DND-41 (cell line): ENCODE measurements at regions not wholly inside any gene's neighbourhood (a gene's known extent, or its start where the extent isn't known, plus 50 kb on each side); places are given as distances from the start of the nearest gene placed in this dataset.
A peak's percentile ranks its signal among the peaks of the same experiment; 100 is the strongest.

ENCODE experiments used
- ATAC-seq: fragments of 200-7000 bp; cut with Tn5 transposase; 3 replicates; pipeline ENCODE4 v1.9.1; 2021; ENCODE audit warnings: low read depth; ENCODE audit not compliant: insufficient read depth
- DNase-seq: peaks from one replicate; pipeline ENCODE4 v3.0.0-alpha.2; 2020
- H2AFZ ChIP-seq: 2 replicates; pipeline ENCODE4 v1.6.0; 2012; ENCODE audit warnings: low read depth, low read length
- H3K27ac ChIP-seq: 2 replicates; pipeline ENCODE4 v1.5.1; 2012; ENCODE audit warnings: low read length, inconsistent platforms
- H3K27me3 ChIP-seq: fragments of 200-600 bp; sonication (generic); 2 replicates; pipeline ENCODE4 v1.6.0; 2012; ENCODE audit warnings: low read length, mild to moderate bottlenecking, inconsistent platforms; ENCODE audit not compliant: insufficient read depth, poor library complexity
- H3K36me3 ChIP-seq: 2 replicates; pipeline ENCODE4 v1.5.1; 2012; ENCODE audit warnings: low read length, inconsistent platforms; ENCODE audit not compliant: insufficient read depth
- H3K4me1 ChIP-seq: 2 replicates; pipeline ENCODE4 v1.5.1; 2012; ENCODE audit warnings: mild to moderate bottlenecking, low read length; ENCODE audit not compliant: insufficient read depth
- H3K4me2 ChIP-seq: 2 replicates; pipeline ENCODE4 v1.6.0; 2012; ENCODE audit warnings: mild to moderate bottlenecking, moderate library complexity, low read length, inconsistent platforms; ENCODE audit not compliant: insufficient read depth
- H3K4me3 ChIP-seq, 2 experiments: fragments of 200-600 bp in 1 of 2; shearing (Covaris generic) in 1 of 2; 2 replicates each; pipeline ENCODE4 v1.5.1; 2012 to 2016; ENCODE audit warnings: inconsistent platforms in 2 of 2, low read length in 2 of 2, mild to moderate bottlenecking in 2 of 2, low read depth in 1 of 2, moderate library complexity in 1 of 2
- H3K79me2 ChIP-seq: 2 replicates; pipeline ENCODE4 v1.6.0; 2012; ENCODE audit warnings: low read length, inconsistent platforms; ENCODE audit not compliant: insufficient read depth
- H3K9ac ChIP-seq: 2 replicates; pipeline ENCODE4 v1.6.0; 2012; ENCODE audit warnings: low read depth, mild to moderate bottlenecking, inconsistent platforms, low read length, moderate library complexity
- H3K9me3 ChIP-seq: 2 replicates; pipeline ENCODE4 v1.5.1; 2012; ENCODE audit warnings: low read length, moderate library complexity, mild to moderate bottlenecking, inconsistent platforms; ENCODE audit not compliant: insufficient read depth, severe bottlenecking
- H4K20me1 ChIP-seq: 2 replicates; pipeline ENCODE4 v1.6.0; 2012; ENCODE audit warnings: low read length; ENCODE audit not compliant: insufficient read depth
- EZH2 ChIP-seq: IDR thresholded peaks from 3 replicates; pipeline ENCODE4 v1.6.1; 2012; ENCODE audit warnings: borderline replicate concordance, low read depth, mild to moderate bottlenecking, moderate library complexity, low read length, inconsistent platforms; ENCODE audit not compliant: severe bottlenecking
- TF ChIP-seq, protein P1 (sequence below): IDR thresholded peaks from 2 replicates; pipeline ENCODE4 v1.5.1; 2012; ENCODE audit warnings: borderline replicate concordance, low read length, moderate library complexity, mild to moderate bottlenecking; ENCODE audit not compliant: poor library complexity, severe bottlenecking; ENCODE audit errors: extremely low read depth

DNA sequence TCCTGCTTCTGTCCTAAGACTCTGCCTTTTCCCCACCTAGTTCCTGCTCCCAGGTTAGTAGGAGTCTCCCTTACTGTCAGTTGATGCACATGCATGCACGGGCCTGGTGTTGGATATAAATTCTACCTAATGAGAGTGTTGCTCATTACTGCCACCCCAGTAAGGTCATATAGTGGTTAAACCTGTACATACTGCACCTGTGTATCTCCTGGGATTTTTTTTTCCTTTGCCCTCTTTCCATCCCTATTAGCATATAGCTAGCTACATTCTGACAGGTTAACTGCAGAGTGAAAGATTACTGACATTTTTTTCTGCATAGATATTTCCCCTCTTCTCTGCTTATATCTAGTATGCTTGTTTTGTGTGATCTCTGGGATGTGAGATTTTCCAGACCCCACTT, 201.5 kb upstream of the PIRT start:
- Histone ChIP-seq H3K4me2 (no peak overlapping the region), H4K20me1 (no peaks in the 10 kb centered on the region)

DNA sequence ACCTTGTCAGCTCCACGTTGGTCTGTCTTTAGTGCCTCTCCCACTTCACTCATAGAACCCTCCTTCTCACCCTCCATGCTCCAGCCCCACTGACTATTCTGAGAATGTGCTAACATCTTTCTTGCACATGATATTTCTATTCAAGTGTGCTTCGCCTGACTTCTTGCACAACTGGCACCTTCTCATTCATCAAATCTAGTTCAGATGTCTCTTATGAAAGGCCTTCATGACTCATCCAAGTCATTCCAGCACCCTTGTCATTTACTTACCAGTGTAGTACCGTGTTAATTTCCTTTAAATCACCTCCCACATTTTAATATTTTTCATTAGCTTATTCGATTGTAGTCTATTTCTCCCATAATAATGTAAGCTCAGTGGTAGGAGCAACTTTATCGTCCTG, 197.8 kb upstream of the PIRT start:
- no peak for ATAC-seq
- Histone ChIP-seq H3K4me2 (no peak overlapping the region), H3K27me3 (no peaks in the 10 kb centered on the region)

More for the DNA sequence above, 201.5 kb upstream of the PIRT start:
- no peak for ATAC-seq
- no peak overlapping the region for H2AFZ ChIP-seq
- no peak for DNase-seq
- no peaks in the 10 kb centered on the region for H3K9me3 ChIP-seq
- H3K27me3 ChIP-seq: no peaks in the 10 kb centered on the region
- TF ChIP-seq, protein P1, sequence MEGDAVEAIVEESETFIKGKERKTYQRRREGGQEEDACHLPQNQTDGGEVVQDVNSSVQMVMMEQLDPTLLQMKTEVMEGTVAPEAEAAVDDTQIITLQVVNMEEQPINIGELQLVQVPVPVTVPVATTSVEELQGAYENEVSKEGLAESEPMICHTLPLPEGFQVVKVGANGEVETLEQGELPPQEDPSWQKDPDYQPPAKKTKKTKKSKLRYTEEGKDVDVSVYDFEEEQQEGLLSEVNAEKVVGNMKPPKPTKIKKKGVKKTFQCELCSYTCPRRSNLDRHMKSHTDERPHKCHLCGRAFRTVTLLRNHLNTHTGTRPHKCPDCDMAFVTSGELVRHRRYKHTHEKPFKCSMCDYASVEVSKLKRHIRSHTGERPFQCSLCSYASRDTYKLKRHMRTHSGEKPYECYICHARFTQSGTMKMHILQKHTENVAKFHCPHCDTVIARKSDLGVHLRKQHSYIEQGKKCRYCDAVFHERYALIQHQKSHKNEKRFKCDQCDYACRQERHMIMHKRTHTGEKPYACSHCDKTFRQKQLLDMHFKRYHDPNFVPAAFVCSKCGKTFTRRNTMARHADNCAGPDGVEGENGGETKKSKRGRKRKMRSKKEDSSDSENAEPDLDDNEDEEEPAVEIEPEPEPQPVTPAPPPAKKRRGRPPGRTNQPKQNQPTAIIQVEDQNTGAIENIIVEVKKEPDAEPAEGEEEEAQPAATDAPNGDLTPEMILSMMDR: no peak
- no peak for TF ChIP-seq EZH2
- H3K9ac ChIP-seq: no peak overlapping the region
- no peaks in the 10 kb centered on the region for H3K36me3 ChIP-seq
- H3K79me2 ChIP-seq: no peaks in the 10 kb centered on the region
- H3K4me1 ChIP-seq: no peaks in the 10 kb centered on the region
- H3K27ac ChIP-seq: no peak overlapping the region
- H3K4me3 ChIP-seq: no peak overlapping the region

DNA sequence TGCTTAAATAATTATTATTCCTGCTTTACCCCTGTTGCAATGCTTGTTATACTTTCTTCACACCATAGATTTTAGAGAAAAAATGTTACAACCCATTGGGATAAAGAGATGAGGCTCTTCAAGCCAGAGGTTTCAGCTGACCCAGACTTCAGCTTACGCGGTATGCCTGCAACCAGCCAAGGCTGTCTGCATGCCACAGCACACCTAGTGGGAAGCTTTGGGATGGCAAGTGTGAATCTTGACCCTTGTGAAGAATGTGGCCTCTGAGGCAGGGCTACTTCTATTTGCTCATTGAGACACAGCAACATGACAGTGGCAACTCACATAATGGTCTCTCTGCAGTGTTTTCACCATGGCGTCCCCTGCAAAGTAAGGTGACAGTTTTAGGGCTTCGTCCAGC, 193.9 kb upstream of the PIRT start:
- no peak overlapping the region for H3K27ac ChIP-seq
- no peak overlapping the region for H3K4me3 ChIP-seq
- H2AFZ ChIP-seq: no peak overlapping the region
- no peaks in the 10 kb centered on the region for H3K79me2 ChIP-seq
- no peaks in the 10 kb centered on the region for H3K4me1 ChIP-seq
- H3K4me2 ChIP-seq: no peak overlapping the region
- no peaks in the 10 kb centered on the region for H4K20me1 ChIP-seq
- no peaks in the 10 kb centered on the region for H3K36me3 ChIP-seq
- H3K27me3 ChIP-seq: no peaks in the 10 kb centered on the region
- H3K9me3 ChIP-seq: no peaks in the 10 kb centered on the region
- no peak for TF ChIP-seq EZH2
- TF ChIP-seq, protein P1: peak; percentile 40
- H3K9ac ChIP-seq: no peak overlapping the region
- ATAC-seq (no peak), DNase-seq (no peak)

More for the DNA sequence above, 197.8 kb upstream of the PIRT start:
- DNase-seq: no peak
- Histone ChIP-seq H2AFZ (no peak overlapping the region), H3K36me3 (no peaks in the 10 kb centered on the region), H3K9ac (no peak overlapping the region), H3K79me2 (no peaks in the 10 kb centered on the region), H3K4me1 (no peaks in the 10 kb centered on the region), H3K9me3 (no peaks in the 10 kb centered on the region), H4K20me1 (no peaks in the 10 kb centered on the region), H3K4me3 (no peak overlapping the region), H3K27ac (no peak overlapping the region)
- no peak for TF ChIP-seq EZH2

DNA sequence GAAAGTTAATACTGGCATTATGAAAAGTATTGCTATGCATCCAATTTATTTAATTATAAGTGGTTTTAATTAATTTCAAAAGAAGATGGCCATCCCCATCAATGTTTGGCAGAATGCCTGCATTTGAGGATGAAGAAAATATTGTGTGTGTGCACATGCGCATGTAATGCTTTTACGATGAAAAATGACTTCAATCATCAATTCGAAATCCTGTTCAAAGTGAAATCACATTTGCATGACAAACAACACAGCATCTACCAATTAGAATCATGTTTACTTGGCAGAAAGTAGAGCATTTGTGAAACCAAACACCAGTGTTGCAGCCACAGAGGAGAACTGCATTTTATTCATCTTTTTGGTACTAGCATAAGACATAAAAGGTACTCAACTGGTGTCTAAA, 191.9 kb upstream of the PIRT start:
- H2AFZ ChIP-seq: no peak overlapping the region
- H3K4me2 ChIP-seq: no peak overlapping the region
- H3K36me3 ChIP-seq: no peaks in the 10 kb centered on the region
- H3K9me3 ChIP-seq: no peaks in the 10 kb centered on the region
- no peaks in the 10 kb centered on the region for H3K4me1 ChIP-seq
- H4K20me1 ChIP-seq: no peaks in the 10 kb centered on the region
- no peak overlapping the region for H3K4me3 ChIP-seq
- TF ChIP-seq, protein P1: no peak
- no peak for TF ChIP-seq EZH2
- no peak for DNase-seq
- no peak overlapping the region for H3K27ac ChIP-seq
- ATAC-seq: no peak
- H3K9ac ChIP-seq: no peak overlapping the region
- no peaks in the 10 kb centered on the region for H3K27me3 ChIP-seq
- H3K79me2 ChIP-seq: no peaks in the 10 kb centered on the region
